Calu3 (cell line): ENCODE measurements at regions not wholly inside any gene's neighbourhood (a gene's known extent, or its start where the extent isn't known, plus 50 kb on each side); places are given as distances from the start of the nearest gene placed in this dataset.
"Not testable (repeated sequence)": the region's sequence is repeated elsewhere in the genome, so short reads cannot be mapped to it uniquely, and the experiment has no call there.

Experiments
- BruUV-seq: library from RNA; stranded (reverse); fragments of 400-500 nt; replicated peaks from 2 replicates; lab custom pipeline; 2021; lab: Mats Ljungman, UMichigan
- CTCF ChIA-PET: fragments of 300-600 bp; sonication (Branson Sonifier 250); formaldehyde crosslinking; loops from one replicate; lab custom pipeline; 2022; ENCODE audit warnings: antibody characterized with exemption; lab: Charles Lee
- DNase-seq: peaks from one replicate; pipeline ENCODE4 v3.0.0; 2022
- H3K27ac Mint-ChIP-seq: one replicate; pipeline ENCODE4 v1.8.0; 2022; ENCODE audit warnings: mixed read lengths; ENCODE audit not compliant: unreplicated experiment
- H3K27me3 Mint-ChIP-seq: one replicate; pipeline ENCODE4 v1.8.0; 2022; ENCODE audit warnings: mixed read lengths; ENCODE audit not compliant: unreplicated experiment
- H3K36me3 Mint-ChIP-seq: one replicate; pipeline ENCODE4 v1.8.0; 2022; ENCODE audit warnings: mild to moderate bottlenecking, moderate library complexity, mixed read lengths; ENCODE audit not compliant: insufficient read depth, unreplicated experiment
- H3K4me1 Mint-ChIP-seq: one replicate; pipeline ENCODE4 v1.8.0; 2022; ENCODE audit warnings: mild to moderate bottlenecking, low read depth, mixed read lengths; ENCODE audit not compliant: unreplicated experiment
- H3K4me3 Mint-ChIP-seq: one replicate; pipeline ENCODE4 v1.8.0; 2022; ENCODE audit warnings: mild to moderate bottlenecking, low read depth, moderate library complexity, mixed read lengths; ENCODE audit not compliant: unreplicated experiment
- H3K9me3 Mint-ChIP-seq: one replicate; pipeline ENCODE4 v1.8.0; 2022; ENCODE audit warnings: low read depth, mixed read lengths; ENCODE audit not compliant: unreplicated experiment
- CTCF ChIP-seq: fragments of 200-600 bp; IDR thresholded peaks from one replicate; pipeline ENCODE4 v1.8.0; 2022; ENCODE audit warnings: antibody characterized with exemption; ENCODE audit not compliant: unreplicated experiment
- intact Hi-C: fragments of 100-400 bp; cut with micrococcal nuclease; formaldehyde crosslinking; loops from one replicate; pipeline ENCODE4 v1.10.0; 2022; ENCODE audit not compliant: unreplicated experiment

- no peak for TF ChIP-seq CTCF
- no peaks in the 10 kb centered on the region for H3K36me3 Mint-ChIP-seq
- no TSS peak for BruUV-seq
- DNase-seq: no peak
- no peak overlapping the region for H3K4me3 Mint-ChIP-seq
- peaks cover 11% of the 10 kb centered on the region for H3K4me1 Mint-ChIP-seq
- H3K9me3 Mint-ChIP-seq: peaks cover 2% of the 10 kb centered on the region
- H3K27ac Mint-ChIP-seq: no peak overlapping the region
- intact Hi-C loops: no loop called here
- H3K27me3 Mint-ChIP-seq: peaks cover 22% of the 10 kb centered on the region
- CTCF ChIA-PET: interaction anchor here (0.6 kb wide), 2 partner anchors 40 to 354 kb away, joined by 4 to 8 read pairs; no protein-coding TSS in a partner anchor
These were observed 97.9 kb upstream of the KIF26B start for GRCh38 chr1:245056913-245057312.

GRCh38 chr1:245056296-245056695 lies 98.5 kb upstream of the KIF26B start:
- BruUV-seq, DNase-seq, H3K27ac Mint-ChIP-seq, H3K36me3 Mint-ChIP-seq, intact Hi-C loops, H3K4me3 Mint-ChIP-seq, H3K9me3 Mint-ChIP-seq: not testable (repeated sequence)
- H3K4me1 Mint-ChIP-seq: peaks cover 17% of the 10 kb centered on the region
- H3K27me3 Mint-ChIP-seq: peaks cover 23% of the 10 kb centered on the region
- CTCF ChIA-PET: interaction anchor here (0.6 kb wide), 1 partner anchor 354 kb away, joined by 8 read pairs; no protein-coding TSS in a partner anchor

- intact Hi-C loops: no loop called here
- TF ChIP-seq CTCF: no peak
- no peak overlapping the region for H3K4me3 Mint-ChIP-seq
- peaks cover 2% of the 10 kb centered on the region for H3K9me3 Mint-ChIP-seq
- H3K36me3 Mint-ChIP-seq: no peaks in the 10 kb centered on the region
- no peak overlapping the region for H3K27ac Mint-ChIP-seq
- H3K27me3 Mint-ChIP-seq: peaks cover 23% of the 10 kb centered on the region
- no TSS peak for BruUV-seq
- DNase-seq: no peak
- H3K4me1 Mint-ChIP-seq: peaks cover 20% of the 10 kb centered on the region
- CTCF ChIA-PET: no interaction called here
These were observed 99.0 kb upstream of the KIF26B start for GRCh38 chr1:245055752-245056151.

- Mint-ChIP-seq H3K36me3 (no peaks in the 10 kb centered on the region), H3K27me3 (peaks cover 23% of the 10 kb centered on the region), H3K9me3 (peaks cover 2% of the 10 kb centered on the region), H3K4me3 (no peak overlapping the region), H3K27ac (no peak overlapping the region), H3K4me1 (peaks cover 11% of the 10 kb centered on the region)
- no peak for TF ChIP-seq CTCF
- no peak for DNase-seq
- CTCF ChIA-PET: interaction anchor here (0.7 kb wide), 1 partner anchor 1545 kb away, joined by 3 read pairs; no protein-coding TSS in a partner anchor
- intact Hi-C loops: no loop called here
- BruUV-seq: no TSS peak
These were observed 100.1 kb upstream of the KIF26B start for GRCh38 chr1:245054507-245055270.

GRCh38 chr1:245054105-245054504 lies 100.7 kb upstream of the KIF26B start:
- no peak overlapping the region for H3K27ac Mint-ChIP-seq
- no peak overlapping the region for H3K4me3 Mint-ChIP-seq
- no peaks in the 10 kb centered on the region for H3K36me3 Mint-ChIP-seq
- DNase-seq: no peak
- no TSS peak for BruUV-seq
- CTCF ChIA-PET: no interaction called here
- peaks cover 23% of the 10 kb centered on the region for H3K27me3 Mint-ChIP-seq
- peaks cover 2% of the 10 kb centered on the region for H3K9me3 Mint-ChIP-seq
- intact Hi-C loops: no loop called here
- no peak for TF ChIP-seq CTCF
- H3K4me1 Mint-ChIP-seq: peaks cover 10% of the 10 kb centered on the region
